HuH-7 (cell line): ENCODE measurements at regions not wholly inside any gene's neighbourhood (a gene's known extent, or its start where the extent isn't known, plus 50 kb on each side); places are given as distances from the start of the nearest gene placed in this dataset.
A peak's percentile ranks its signal among the peaks of the same experiment; 100 is the strongest.

Experiments
- DNase-seq: peaks from one replicate; pipeline ENCODE4 v3.0.0; 2011; ENCODE audit warnings: low spot score

GRCh38 chr6:106721189-106721588, 91.8 kb downstream of the QRSL1 start:
- peak; percentile 47 for DNase-seq
